ENCODE measurements at regions not wholly inside any gene's neighbourhood (a gene's known extent, or its start where the extent isn't known, plus 50 kb on each side); places are given as distances from the start of the nearest gene placed in this dataset.

GRCh38 chr2:8134985-8135682, 546.7 kb upstream of the ID2 start:
- Histone ChIP-seq H3K27ac (ENCODE audit: low read length) (no peak overlapping the region), H3K9me3 (ENCODE audit: low read length) (no peaks in the 10 kb centered on the region), H3K4me2 (ENCODE audit: low read depth, low read length, poor library complexity, severe bottlenecking) (peak overlapping the region; percentile 45), H3K4me3 (ENCODE audit: low read length) (no peak overlapping the region), H3K27me3 (ENCODE audit: low read length) (no peaks in the 10 kb centered on the region), H3K36me3 (ENCODE audit: insufficient read depth, low read length) (no peaks in the 10 kb centered on the region), H3K79me2 (ENCODE audit: low read length) (no peaks in the 10 kb centered on the region), H2AFZ (ENCODE audit: low read length) (no peak overlapping the region), H3K4me1 (ENCODE audit: low read length) (peaks cover 20% of the 10 kb centered on the region), H4K20me1 (ENCODE audit: insufficient read depth, low read depth, low read length) (no peaks in the 10 kb centered on the region), H3K9me2 (replicated peaks; ENCODE audit: insufficient read depth, low read length) (no peaks in the 10 kb centered on the region), H3K9ac (ENCODE audit: low read length) (no peak overlapping the region)
- peak; percentile 88 for DNase-seq

DNA sequence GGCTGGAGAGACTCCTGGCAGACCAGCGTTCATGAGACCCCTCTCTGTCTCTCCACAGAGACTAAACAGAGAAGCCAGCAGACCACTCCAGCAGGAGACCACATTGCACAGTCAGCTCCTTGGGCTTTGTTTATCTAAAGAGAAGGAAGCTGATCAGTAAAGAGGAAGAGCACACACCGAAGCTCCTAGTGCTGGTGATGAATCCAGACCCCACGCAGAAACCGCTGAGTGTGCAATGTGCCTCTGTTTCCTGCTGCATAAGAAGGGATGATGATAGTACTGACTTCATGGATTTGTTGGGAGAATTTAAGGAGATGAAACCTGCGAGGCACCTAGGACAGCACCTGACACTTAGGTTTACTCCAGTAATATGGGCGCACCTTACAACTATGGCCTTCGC, 544.1 kb upstream of the ID2 start:
- no peaks in the 10 kb centered on the region for H3K9me3 ChIP-seq (ENCODE audit: low read length)
- H3K27ac ChIP-seq (ENCODE audit: low read length), result no peak overlapping the region
- no peaks in the 10 kb centered on the region for H3K79me2 ChIP-seq (ENCODE audit: low read length)

DNA sequence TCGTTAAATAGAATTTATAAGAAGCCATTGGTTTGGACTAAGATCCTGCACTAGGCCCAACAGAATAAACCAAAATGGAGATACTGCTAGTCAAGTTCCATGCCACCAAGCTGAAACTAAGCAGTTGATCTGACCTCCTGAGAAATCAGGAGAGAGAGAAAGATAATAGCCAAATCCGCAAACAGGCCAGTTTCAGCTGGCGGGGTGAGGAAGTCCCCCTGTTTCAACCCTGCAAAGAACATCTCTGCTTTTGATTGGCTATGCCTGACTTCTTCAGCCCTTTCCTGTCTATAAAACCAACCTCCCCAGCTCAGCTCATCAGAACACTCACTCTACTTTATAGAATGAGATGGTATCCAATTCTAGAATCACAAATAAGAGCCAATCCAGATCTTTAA, 543.3 kb upstream of the ID2 start:
- Histone ChIP-seq H2AFZ (ENCODE audit: low read length) (no peak overlapping the region), H3K36me3 (ENCODE audit: insufficient read depth, low read length) (no peaks in the 10 kb centered on the region), H3K4me2 (ENCODE audit: low read depth, low read length, poor library complexity, severe bottlenecking) (no peak overlapping the region)

More for the DNA sequence above, 544.1 kb upstream of the ID2 start:
- no peaks in the 10 kb centered on the region for H3K27me3 ChIP-seq (ENCODE audit: low read length)
- no peak overlapping the region for H3K4me3 ChIP-seq (ENCODE audit: low read length)
- no peak overlapping the region for H2AFZ ChIP-seq (ENCODE audit: low read length)
- no peaks in the 10 kb centered on the region for H3K9me2 ChIP-seq (replicated peaks; ENCODE audit: insufficient read depth, low read length)
- no peaks in the 10 kb centered on the region for H4K20me1 ChIP-seq (ENCODE audit: insufficient read depth, low read depth, low read length)
- no peak overlapping the region for H3K4me2 ChIP-seq (ENCODE audit: low read depth, low read length, poor library complexity, severe bottlenecking)
- H3K4me1 ChIP-seq (ENCODE audit: low read length), result peaks cover 20% of the 10 kb centered on the region
- DNase-seq, result no peak
- H3K36me3 ChIP-seq (ENCODE audit: insufficient read depth, low read length), result no peaks in the 10 kb centered on the region
- no peak overlapping the region for H3K9ac ChIP-seq (ENCODE audit: low read length)

DNA sequence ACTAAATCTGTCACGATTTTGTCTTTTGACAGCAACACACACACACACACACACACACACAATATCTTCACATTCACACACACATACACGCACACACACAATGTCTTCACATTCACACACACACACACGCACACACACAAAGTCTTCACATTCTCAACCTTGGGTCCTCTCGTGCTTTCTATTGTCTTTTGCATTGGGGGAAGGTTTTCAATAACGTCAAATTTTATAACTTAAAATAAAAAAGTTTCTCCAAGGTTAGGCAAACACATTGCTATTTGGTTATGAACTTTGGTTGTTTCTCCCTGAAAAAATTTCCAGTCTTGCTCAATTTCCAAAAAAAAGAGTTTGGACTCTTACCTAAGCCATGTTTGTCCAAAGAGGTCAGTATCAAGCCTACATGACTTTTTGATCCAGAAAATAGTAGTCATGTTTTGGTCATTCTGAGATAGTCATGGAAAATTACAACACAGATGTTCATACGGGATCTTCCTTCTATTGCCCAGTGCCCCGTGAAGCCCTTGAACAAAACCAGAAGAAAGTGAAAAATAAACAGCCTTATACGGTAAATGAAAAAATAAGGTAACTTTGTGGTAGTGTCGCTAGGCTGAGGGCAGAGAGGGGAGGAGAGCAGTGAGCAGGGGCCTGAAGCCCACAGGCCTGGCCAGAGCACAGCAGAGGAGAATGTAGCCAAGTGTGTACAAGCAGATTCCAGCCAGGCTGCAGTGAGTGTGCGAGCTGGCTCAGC, 542.8 kb upstream of the ID2 start:
- Histone ChIP-seq H3K36me3 (ENCODE audit: insufficient read depth, low read length) (no peaks in the 10 kb centered on the region), H3K9me3 (ENCODE audit: low read length) (no peaks in the 10 kb centered on the region), H3K79me2 (ENCODE audit: low read length) (no peaks in the 10 kb centered on the region), H3K27me3 (ENCODE audit: low read length) (no peaks in the 10 kb centered on the region), H3K9me2 (replicated peaks; ENCODE audit: insufficient read depth, low read length) (no peaks in the 10 kb centered on the region), H3K4me2 (ENCODE audit: low read depth, low read length, poor library complexity, severe bottlenecking) (no peak overlapping the region), H3K4me1 (ENCODE audit: low read length) (peaks cover 20% of the 10 kb centered on the region), H2AFZ (ENCODE audit: low read length) (no peak overlapping the region), H4K20me1 (ENCODE audit: insufficient read depth, low read depth, low read length) (no peaks in the 10 kb centered on the region), H3K9ac (ENCODE audit: low read length) (no peak overlapping the region), H3K4me3 (ENCODE audit: low read length) (no peak overlapping the region), H3K27ac (ENCODE audit: low read length) (no peak overlapping the region)
- DNase-seq, result no peak

More for the DNA sequence above, 543.3 kb upstream of the ID2 start:
- DNase-seq, result no peak
- Histone ChIP-seq H3K4me1 (ENCODE audit: low read length) (peaks cover 20% of the 10 kb centered on the region), H3K27me3 (ENCODE audit: low read length) (no peaks in the 10 kb centered on the region), H3K9me3 (ENCODE audit: low read length) (no peaks in the 10 kb centered on the region), H3K27ac (ENCODE audit: low read length) (no peak overlapping the region), H3K9me2 (replicated peaks; ENCODE audit: insufficient read depth, low read length) (no peaks in the 10 kb centered on the region), H3K4me3 (ENCODE audit: low read length) (no peak overlapping the region), H4K20me1 (ENCODE audit: insufficient read depth, low read depth, low read length) (no peaks in the 10 kb centered on the region), H3K9ac (ENCODE audit: low read length) (no peak overlapping the region), H3K79me2 (ENCODE audit: low read length) (no peaks in the 10 kb centered on the region)

DNA sequence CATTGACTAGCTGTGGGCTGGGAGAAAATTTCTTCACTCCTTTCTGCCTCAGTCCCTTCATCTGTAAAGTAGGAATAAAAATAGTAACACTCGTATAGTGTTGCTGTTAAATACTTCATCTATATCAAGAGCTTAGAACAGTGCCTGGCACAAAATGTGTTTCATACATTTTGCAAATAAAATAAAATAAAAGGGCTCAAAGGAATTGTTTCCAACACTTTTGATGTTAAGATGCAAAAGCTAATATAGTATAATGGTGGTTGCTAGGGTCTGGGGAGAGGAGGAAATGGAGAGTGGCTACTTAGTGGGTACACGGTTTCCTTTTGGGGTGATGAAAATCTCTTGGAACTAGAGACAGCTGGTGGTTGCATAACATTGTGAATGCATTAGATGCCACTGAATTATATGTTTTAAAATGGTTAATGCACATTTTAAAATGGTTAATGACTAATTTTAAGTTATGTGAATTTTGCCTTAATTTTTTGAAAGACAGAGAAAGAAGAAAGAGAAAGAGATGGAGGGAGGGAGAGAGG, 542.1 kb upstream of the ID2 start:
- no peaks in the 10 kb centered on the region for H3K27me3 ChIP-seq (ENCODE audit: low read length)
- no peak overlapping the region for H2AFZ ChIP-seq (ENCODE audit: low read length)
- peaks cover 13% of the 10 kb centered on the region for H3K4me1 ChIP-seq (ENCODE audit: low read length)
- no peaks in the 10 kb centered on the region for H3K36me3 ChIP-seq (ENCODE audit: insufficient read depth, low read length)
- no peaks in the 10 kb centered on the region for H3K9me2 ChIP-seq (replicated peaks; ENCODE audit: insufficient read depth, low read length)
- H3K27ac ChIP-seq (ENCODE audit: low read length), result no peak overlapping the region
- H3K9ac ChIP-seq (ENCODE audit: low read length), result no peak overlapping the region
- H3K4me2 ChIP-seq (ENCODE audit: low read depth, low read length, poor library complexity, severe bottlenecking), result no peak overlapping the region
- no peak overlapping the region for H3K4me3 ChIP-seq (ENCODE audit: low read length)
- DNase-seq, result no peak
- no peaks in the 10 kb centered on the region for H3K79me2 ChIP-seq (ENCODE audit: low read length)
- H3K9me3 ChIP-seq (ENCODE audit: low read length), result no peaks in the 10 kb centered on the region
- H4K20me1 ChIP-seq (ENCODE audit: insufficient read depth, low read depth, low read length), result no peaks in the 10 kb centered on the region

DNA sequence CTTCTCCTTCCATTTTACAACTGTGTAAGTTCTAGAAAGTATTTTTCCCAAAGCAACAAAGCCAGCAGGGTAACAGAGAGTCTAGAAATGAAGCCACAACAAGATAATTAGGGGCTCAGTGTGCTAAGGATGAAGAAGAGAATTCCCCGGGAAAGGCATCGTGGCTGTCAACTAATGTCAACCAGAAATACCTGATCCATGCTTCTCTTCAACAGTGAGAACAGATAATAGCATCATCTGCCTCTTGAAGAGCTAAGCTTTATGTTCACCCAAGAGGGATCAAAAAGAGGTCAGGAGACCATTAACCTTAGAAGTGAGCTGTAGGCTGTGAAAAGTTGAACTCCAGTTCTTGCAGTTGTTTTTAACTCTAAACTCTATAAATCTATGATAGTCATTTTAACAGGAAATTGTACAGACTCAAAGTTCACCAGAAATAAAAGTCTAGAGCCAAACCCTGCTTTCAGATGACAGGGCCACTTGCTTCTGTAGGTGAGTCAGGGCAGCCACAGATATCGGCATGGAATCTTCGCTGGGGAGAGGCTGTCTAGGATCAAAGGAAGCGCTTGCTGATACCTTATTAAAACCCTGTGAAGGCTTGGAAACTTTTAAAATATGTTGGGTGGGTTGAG, 540.7 kb upstream of the ID2 start:
- Histone ChIP-seq H3K4me3 (ENCODE audit: low read length) (no peak overlapping the region), H3K9me3 (ENCODE audit: low read length) (no peaks in the 10 kb centered on the region), H3K36me3 (ENCODE audit: insufficient read depth, low read length) (no peaks in the 10 kb centered on the region), H3K4me1 (ENCODE audit: low read length) (peaks cover 7% of the 10 kb centered on the region; the same call in 1 of the 2 replicates), H3K9ac (ENCODE audit: low read length) (no peak overlapping the region), H3K27ac (ENCODE audit: low read length) (no peak overlapping the region), H3K9me2 (replicated peaks; ENCODE audit: insufficient read depth, low read length) (no peaks in the 10 kb centered on the region), H3K4me2 (ENCODE audit: low read depth, low read length, poor library complexity, severe bottlenecking) (no peak overlapping the region), H4K20me1 (ENCODE audit: insufficient read depth, low read depth, low read length) (no peaks in the 10 kb centered on the region), H3K27me3 (ENCODE audit: low read length) (0 out of 2 replicates have a peak, but pooled peaks cover 3% of the 10 kb centered on the region), H2AFZ (ENCODE audit: low read length) (no peak overlapping the region), H3K79me2 (ENCODE audit: low read length) (no peaks in the 10 kb centered on the region)
- no peak for DNase-seq

DNA sequence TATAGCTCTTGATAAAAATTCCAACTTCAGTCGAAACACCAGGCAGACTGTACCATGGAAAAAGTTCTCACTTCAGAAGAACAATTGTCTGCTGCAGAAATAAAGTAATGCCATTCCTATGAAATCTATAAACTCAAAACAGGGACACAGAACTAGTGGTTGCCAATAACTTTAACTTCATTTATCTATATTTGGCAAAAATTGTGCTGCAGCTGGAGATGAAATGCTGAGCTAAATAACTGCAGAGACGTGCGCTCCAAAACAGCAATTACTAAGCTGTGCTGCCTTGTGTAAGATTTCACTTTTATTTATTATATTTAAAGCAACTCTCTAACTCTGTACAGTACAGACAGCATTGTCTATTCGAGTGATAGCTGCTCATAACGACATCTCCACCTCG, 540.1 kb upstream of the ID2 start:
- no peak for DNase-seq
- Histone ChIP-seq H3K79me2 (ENCODE audit: low read length) (no peaks in the 10 kb centered on the region), H3K27me3 (ENCODE audit: low read length) (0 out of 2 replicates have a peak, but pooled peaks cover 3% of the 10 kb centered on the region), H3K27ac (ENCODE audit: low read length) (no peak overlapping the region), H3K9me3 (ENCODE audit: low read length) (no peaks in the 10 kb centered on the region), H2AFZ (ENCODE audit: low read length) (no peak overlapping the region), H3K4me2 (ENCODE audit: low read depth, low read length, poor library complexity, severe bottlenecking) (no peak overlapping the region), H3K4me3 (ENCODE audit: low read length) (no peak overlapping the region), H3K9me2 (replicated peaks; ENCODE audit: insufficient read depth, low read length) (no peaks in the 10 kb centered on the region), H3K36me3 (ENCODE audit: insufficient read depth, low read length) (no peaks in the 10 kb centered on the region), H4K20me1 (ENCODE audit: insufficient read depth, low read depth, low read length) (no peaks in the 10 kb centered on the region), H3K9ac (ENCODE audit: low read length) (no peak overlapping the region), H3K4me1 (ENCODE audit: low read length) (peaks cover 7% of the 10 kb centered on the region; the same call in 1 of the 2 replicates)

DNA sequence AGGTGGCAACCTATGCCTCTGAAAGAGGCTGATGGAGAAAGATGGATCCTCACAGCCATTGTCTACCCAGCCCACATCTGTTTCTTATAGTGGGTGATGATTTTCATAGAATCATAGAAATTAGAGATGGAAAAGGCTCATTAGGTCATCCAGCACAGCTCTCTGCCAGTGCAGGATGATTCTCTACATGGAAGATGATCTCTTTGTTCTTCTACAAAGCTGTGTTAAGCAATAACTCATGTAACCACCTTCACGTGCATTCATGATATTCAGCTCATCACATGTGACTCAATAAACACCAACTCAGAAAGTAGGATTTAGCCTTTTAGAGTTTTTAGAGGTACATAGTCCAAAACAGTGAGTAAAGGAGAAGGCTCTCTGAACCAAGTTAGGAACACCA, 539.4 kb upstream of the ID2 start:
- Histone ChIP-seq H3K4me2 (ENCODE audit: low read depth, low read length, poor library complexity, severe bottlenecking) (no peak overlapping the region), H3K4me1 (ENCODE audit: low read length) (peaks cover 7% of the 10 kb centered on the region; the same call in 1 of the 2 replicates), H3K4me3 (ENCODE audit: low read length) (no peak overlapping the region), H3K79me2 (ENCODE audit: low read length) (no peaks in the 10 kb centered on the region), H3K9ac (ENCODE audit: low read length) (no peak overlapping the region), H3K9me3 (ENCODE audit: low read length) (no peaks in the 10 kb centered on the region), H3K27ac (ENCODE audit: low read length) (no peak overlapping the region), H2AFZ (ENCODE audit: low read length) (no peak overlapping the region), H3K27me3 (ENCODE audit: low read length) (0 out of 2 replicates have a peak, but pooled peaks cover 3% of the 10 kb centered on the region), H3K36me3 (ENCODE audit: insufficient read depth, low read length) (no peaks in the 10 kb centered on the region), H4K20me1 (ENCODE audit: insufficient read depth, low read depth, low read length) (no peaks in the 10 kb centered on the region), H3K9me2 (replicated peaks; ENCODE audit: insufficient read depth, low read length) (no peaks in the 10 kb centered on the region)
- DNase-seq, result no peak

All from Karpas-422 (cell line).